ENCODE measurements at regions not wholly inside any gene's neighbourhood (a gene's known extent, or its start where the extent isn't known, plus 50 kb on each side); places are given as distances from the start of the nearest gene placed in this dataset.

- intact Hi-C loops (cut with DNase I), result no loop called here
- Histone ChIP-seq H3K27me3 (ENCODE audit: control insufficient read depth in 1 of 2, insufficient read depth in 2 of 2, low read length in 1 of 2) (no peaks in the 10 kb centered on the region), H3K4me1 (ENCODE audit: control insufficient read depth in 1 of 2, insufficient read depth in 2 of 2, low read length in 2 of 2) (no peaks in the 10 kb centered on the region), H3K4me3 (ENCODE audit: low read length in 2 of 2) (no peak overlapping the region), H3K9me3 (ENCODE audit: control insufficient read depth, low read length) (no peaks in the 10 kb centered on the region), H3K36me3 (ENCODE audit: control insufficient read depth in 1 of 2, insufficient read depth in 2 of 2, low read length in 1 of 2) (no peaks in the 10 kb centered on the region), H3K27ac (ENCODE audit: low read depth in 1 of 2, low read length in 2 of 2) (no peak overlapping the region)
- ATAC-seq (ENCODE audit: low FRiP score) (no peak), DNase-seq (no peak)
- WGBS, 2 donors, result 69 to 70% methylated on average over 9 of the region's 9 CpGs
These were observed 53.0 kb upstream of the SIMC1 start for GRCh38 chr5:176185133-176185733.

- Histone ChIP-seq H3K27ac (ENCODE audit: low read depth in 1 of 2, low read length in 2 of 2) (no peak overlapping the region), H3K36me3 (ENCODE audit: control insufficient read depth in 1 of 2, insufficient read depth in 2 of 2, low read length in 1 of 2) (no peaks in the 10 kb centered on the region), H3K27me3 (ENCODE audit: control insufficient read depth in 1 of 2, insufficient read depth in 2 of 2, low read length in 1 of 2) (no peaks in the 10 kb centered on the region), H3K4me1 (ENCODE audit: control insufficient read depth in 1 of 2, insufficient read depth in 2 of 2, low read length in 2 of 2) (no peaks in the 10 kb centered on the region), H3K9me3 (ENCODE audit: control insufficient read depth, low read length) (no peaks in the 10 kb centered on the region), H3K4me3 (ENCODE audit: low read length in 2 of 2) (no peak overlapping the region)
- intact Hi-C loops (cut with DNase I), result no loop called here
- WGBS, 2 donors, result 71 to 74% methylated on average over 3 of the region's 3 CpGs
- ATAC-seq (ENCODE audit: low FRiP score), result no peak
- DNase-seq, result no peak
These were observed 52.1 kb upstream of the SIMC1 start for GRCh38 chr5:176186107-176186506.

GRCh38 chr5:176187276-176188062 is 50.8 kb upstream of the SIMC1 start:
- no peak for ATAC-seq (ENCODE audit: low FRiP score)
- no peaks in the 10 kb centered on the region for H3K27me3 ChIP-seq (ENCODE audit: control insufficient read depth in 1 of 2, insufficient read depth in 2 of 2, low read length in 1 of 2)
- 70 to 72% methylated on average over 17 of the region's 17 CpGs for WGBS, 2 donors
- no peaks in the 10 kb centered on the region for H3K36me3 ChIP-seq (ENCODE audit: control insufficient read depth in 1 of 2, insufficient read depth in 2 of 2, low read length in 1 of 2)
- intact Hi-C loops (cut with DNase I), result no loop called here
- H3K27ac ChIP-seq (ENCODE audit: low read depth in 1 of 2, low read length in 2 of 2), result no peak overlapping the region
- no peak overlapping the region for H3K4me3 ChIP-seq (ENCODE audit: low read length in 2 of 2)
- no peak for DNase-seq
- H3K9me3 ChIP-seq (ENCODE audit: control insufficient read depth, low read length), result no peaks in the 10 kb centered on the region
- no peaks in the 10 kb centered on the region for H3K4me1 ChIP-seq (ENCODE audit: control insufficient read depth in 1 of 2, insufficient read depth in 2 of 2, low read length in 2 of 2)

- no peak for DNase-seq
- Histone ChIP-seq H3K27ac (ENCODE audit: low read depth in 1 of 2, low read length in 2 of 2) (no peak overlapping the region), H3K36me3 (ENCODE audit: control insufficient read depth in 1 of 2, insufficient read depth in 2 of 2, low read length in 1 of 2) (no peaks in the 10 kb centered on the region), H3K9me3 (ENCODE audit: control insufficient read depth, low read length) (no peaks in the 10 kb centered on the region), H3K27me3 (ENCODE audit: control insufficient read depth in 1 of 2, insufficient read depth in 2 of 2, low read length in 1 of 2) (no peaks in the 10 kb centered on the region), H3K4me3 (ENCODE audit: low read length in 2 of 2) (no peak overlapping the region), H3K4me1 (ENCODE audit: control insufficient read depth in 1 of 2, insufficient read depth in 2 of 2, low read length in 2 of 2) (no peaks in the 10 kb centered on the region)
- no peak for ATAC-seq (ENCODE audit: low FRiP score)
- 93 to 96% methylated on average over 7 of the region's 7 CpGs for WGBS, 2 donors
- intact Hi-C loops (cut with DNase I), result no loop called here
These were observed 50.1 kb upstream of the SIMC1 start for GRCh38 chr5:176188085-176188484.
